ENCODE measurements at regions not wholly inside any gene's neighbourhood (a gene's known extent, or its start where the extent isn't known, plus 50 kb on each side); places are given as distances from the start of the nearest gene placed in this dataset.

- Mint-ChIP-seq H3K27ac (no peak overlapping the region), H3K36me3 (no peaks in the 10 kb centered on the region), H3K9me3 (no peaks in the 10 kb centered on the region), H3K4me3 (no peak overlapping the region), H3K4me1 (ENCODE audit: unreplicated experiment) (no peaks in the 10 kb centered on the region), H3K27me3 (peaks cover 3% of the 10 kb centered on the region)
- no peak for DNase-seq (ENCODE audit: extremely low spot score, unreplicated experiment)
- TF ChIP-seq CTCF (conservative IDR thresholded peaks at IDR 0.05) = no peak
These were observed 274.4 kb downstream of the THBS2 start for GRCh38 chr6:168979254-168979653.

GRCh38 chr6:168972128-168972527 lies 281.5 kb downstream of the THBS2 start:
- Mint-ChIP-seq H3K4me3 (no peak overlapping the region), H3K9me3 (no peaks in the 10 kb centered on the region), H3K27me3 (peaks cover 8% of the 10 kb centered on the region), H3K4me1 (ENCODE audit: unreplicated experiment) (peaks cover 5% of the 10 kb centered on the region), H3K27ac (no peak overlapping the region), H3K36me3 (no peaks in the 10 kb centered on the region)
- TF ChIP-seq CTCF (conservative IDR thresholded peaks at IDR 0.05) = no peak
- DNase-seq (ENCODE audit: extremely low spot score, unreplicated experiment) = no peak

GRCh38 chr6:168971549-168971948 lies 282.1 kb downstream of the THBS2 start:
- DNase-seq (ENCODE audit: extremely low spot score, unreplicated experiment) = no peak
- Mint-ChIP-seq H3K27me3 (peaks cover 8% of the 10 kb centered on the region), H3K4me3 (no peak overlapping the region), H3K27ac (no peak overlapping the region), H3K9me3 (no peaks in the 10 kb centered on the region), H3K4me1 (ENCODE audit: unreplicated experiment) (peaks cover 5% of the 10 kb centered on the region), H3K36me3 (no peaks in the 10 kb centered on the region)
- TF ChIP-seq CTCF (conservative IDR thresholded peaks at IDR 0.05) = no peak

GRCh38 chr6:168968801-168969200 lies 284.8 kb downstream of the THBS2 start:
- no peak for TF ChIP-seq CTCF (conservative IDR thresholded peaks at IDR 0.05)
- peaks cover 8% of the 10 kb centered on the region for H3K27me3 Mint-ChIP-seq
- DNase-seq (ENCODE audit: extremely low spot score, unreplicated experiment) = no peak
- H3K4me1 Mint-ChIP-seq (ENCODE audit: unreplicated experiment) = peaks cover 9% of the 10 kb centered on the region
- H3K36me3 Mint-ChIP-seq = no peaks in the 10 kb centered on the region
- no peaks in the 10 kb centered on the region for H3K9me3 Mint-ChIP-seq
- H3K27ac Mint-ChIP-seq = no peak overlapping the region
- no peak overlapping the region for H3K4me3 Mint-ChIP-seq

GRCh38 chr6:168968228-168968627 lies 285.4 kb downstream of the THBS2 start:
- Mint-ChIP-seq H3K27me3 (peaks cover 8% of the 10 kb centered on the region), H3K4me1 (ENCODE audit: unreplicated experiment) (peaks cover 9% of the 10 kb centered on the region), H3K27ac (no peak overlapping the region), H3K4me3 (no peak overlapping the region), H3K36me3 (no peaks in the 10 kb centered on the region), H3K9me3 (no peaks in the 10 kb centered on the region)
- no peak for DNase-seq (ENCODE audit: extremely low spot score, unreplicated experiment)
- no peak for TF ChIP-seq CTCF (conservative IDR thresholded peaks at IDR 0.05)

- H3K4me1 Mint-ChIP-seq (ENCODE audit: unreplicated experiment) = peaks cover 9% of the 10 kb centered on the region
- H3K4me3 Mint-ChIP-seq = no peak overlapping the region
- TF ChIP-seq CTCF (conservative IDR thresholded peaks at IDR 0.05) = no peak
- H3K27ac Mint-ChIP-seq = no peak overlapping the region
- no peak for DNase-seq (ENCODE audit: extremely low spot score, unreplicated experiment)
- peaks cover 2% of the 10 kb centered on the region for H3K27me3 Mint-ChIP-seq
- no peaks in the 10 kb centered on the region for H3K9me3 Mint-ChIP-seq
- H3K36me3 Mint-ChIP-seq = no peaks in the 10 kb centered on the region
These were observed 286.2 kb downstream of the THBS2 start for GRCh38 chr6:168967281-168967925.

All from type B pancreatic cell (in vitro differentiated cells).